GM20431 (cell line): ENCODE measurements at regions not wholly inside any gene's neighbourhood (a gene's known extent, or its start where the extent isn't known, plus 50 kb on each side); places are given as distances from the start of the nearest gene placed in this dataset.

Source experiments
- in situ Hi-C: fragments of 300-500 bp; cut with MseI, MboI; formaldehyde crosslinking; loops from one replicate; pipeline ENCODE4 v1.15.0; 2020; ENCODE audit warnings: low sequenced_read_pairs; ENCODE audit not compliant: unreplicated experiment

DNA sequence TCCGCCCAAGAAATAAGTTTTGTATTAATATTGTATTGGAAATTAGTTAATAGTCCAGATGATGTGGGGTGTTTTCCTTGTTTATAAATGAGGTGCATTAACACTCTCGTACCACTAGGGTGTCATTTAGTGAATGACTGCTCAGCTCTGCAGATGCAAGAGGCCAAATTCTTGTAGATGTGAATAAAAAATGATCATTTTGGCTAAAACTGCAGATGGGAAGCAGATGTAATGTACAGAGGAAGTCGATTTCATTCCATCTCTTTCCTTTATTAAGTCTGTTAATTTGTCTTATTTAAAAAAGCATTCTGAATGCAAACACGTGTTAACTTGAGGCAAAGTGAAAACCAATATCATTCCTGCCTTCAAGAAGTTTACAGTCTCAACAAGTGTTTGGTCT, 108.1 kb downstream of the DHX15 start:
- in situ Hi-C loops = no loop called here

DNA sequence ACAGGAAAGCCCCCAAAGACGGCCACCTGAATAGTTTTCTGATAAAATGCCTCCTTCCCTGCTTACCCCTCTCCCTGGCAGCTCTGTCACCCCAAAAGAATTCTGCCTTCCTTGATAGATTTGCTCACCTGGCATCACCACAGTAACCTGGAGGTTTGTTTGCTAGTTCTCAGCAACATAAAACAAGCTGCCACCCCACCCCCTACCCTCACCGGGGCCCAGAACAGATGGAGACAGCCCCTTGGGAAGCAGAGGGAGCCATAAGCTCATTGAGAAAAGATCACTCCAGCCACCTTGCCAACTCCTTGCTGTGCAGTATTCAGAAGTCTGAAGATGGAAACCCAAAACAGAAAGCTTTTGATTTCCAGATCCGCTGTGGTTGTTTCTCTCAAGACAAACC, 108.6 kb downstream of the DHX15 start:
- in situ Hi-C loops = no loop called here

DNA sequence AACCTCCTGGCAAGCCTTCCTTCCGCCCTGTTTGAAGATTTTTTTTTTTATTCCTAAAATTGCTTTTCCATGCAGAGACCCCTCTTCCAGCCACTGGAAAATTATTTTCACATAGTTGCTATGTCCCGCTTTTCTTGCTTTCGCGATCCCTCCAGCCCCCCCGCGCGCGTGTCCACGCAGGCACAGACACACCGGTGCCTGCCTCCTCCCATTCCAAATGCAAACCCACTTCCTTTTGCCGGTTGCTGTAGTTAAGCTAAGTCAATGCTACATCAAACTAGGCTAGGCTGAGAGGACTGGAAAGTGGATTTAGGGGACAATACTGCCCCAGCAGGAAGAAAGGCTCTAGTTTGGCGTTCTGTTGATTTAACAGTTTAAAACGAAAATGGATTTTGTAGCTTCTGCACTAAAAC, 111.0 kb downstream of the DHX15 start:
- in situ Hi-C loops = no loop called here

DNA sequence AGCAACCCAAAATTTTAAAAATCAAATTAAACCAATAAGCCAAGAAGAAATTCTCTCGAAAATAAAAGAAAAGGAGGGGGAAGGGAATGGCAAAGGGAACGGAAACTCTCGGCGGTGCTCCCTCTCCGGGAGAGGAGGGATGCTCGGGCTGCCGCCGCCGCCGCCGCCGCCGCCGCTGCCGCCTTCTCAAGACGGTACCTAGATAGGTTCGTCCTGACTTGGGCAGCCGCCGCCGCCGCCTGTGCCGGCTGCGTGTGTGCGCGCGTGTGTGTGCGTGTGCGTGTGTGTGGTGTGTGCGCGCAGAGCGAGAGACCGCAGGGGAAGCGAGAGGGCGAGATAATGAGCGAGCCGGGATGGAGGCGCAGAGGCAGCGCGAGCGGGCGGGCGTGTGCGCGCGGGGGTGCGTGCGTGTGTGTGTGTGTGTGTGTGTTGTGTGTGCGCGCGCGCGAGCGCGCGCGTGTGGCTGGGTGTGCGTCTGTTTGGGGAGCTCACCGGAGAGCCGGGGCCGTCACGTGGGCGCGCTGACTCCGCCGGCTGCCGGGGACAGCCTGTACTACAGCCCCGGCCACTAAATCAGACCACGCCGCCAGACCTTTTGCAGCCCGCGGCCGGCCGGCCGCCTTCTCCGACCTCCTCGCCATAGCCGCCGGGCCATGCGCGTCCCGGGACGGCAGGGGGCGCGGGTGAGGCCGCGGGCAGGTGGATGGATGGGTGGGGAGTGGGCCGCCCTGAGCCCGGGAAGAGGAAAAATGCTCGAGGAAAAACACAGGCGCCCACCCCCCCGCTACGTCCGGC, 111.6 kb downstream of the DHX15 start:
- in situ Hi-C loops = no loop called here

DNA sequence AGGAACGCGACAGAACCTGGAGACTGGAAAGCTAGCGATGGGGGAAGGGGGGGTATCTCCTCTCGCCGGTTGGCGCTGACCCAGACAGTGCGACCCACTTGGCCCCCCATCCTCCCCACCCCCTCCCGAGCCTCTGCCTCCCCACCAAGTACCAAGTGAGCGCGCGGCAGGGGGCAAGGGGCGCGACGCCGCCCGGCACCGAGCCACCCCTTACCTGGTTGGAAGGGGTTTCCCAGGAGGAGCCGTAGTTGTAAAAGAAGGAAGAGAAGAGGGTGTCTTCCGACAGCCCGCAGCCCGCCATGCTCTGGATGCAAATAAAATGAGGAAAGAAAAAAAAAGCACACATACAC, 112.2 kb downstream of the DHX15 start:
- in situ Hi-C loops = no loop called here

DNA sequence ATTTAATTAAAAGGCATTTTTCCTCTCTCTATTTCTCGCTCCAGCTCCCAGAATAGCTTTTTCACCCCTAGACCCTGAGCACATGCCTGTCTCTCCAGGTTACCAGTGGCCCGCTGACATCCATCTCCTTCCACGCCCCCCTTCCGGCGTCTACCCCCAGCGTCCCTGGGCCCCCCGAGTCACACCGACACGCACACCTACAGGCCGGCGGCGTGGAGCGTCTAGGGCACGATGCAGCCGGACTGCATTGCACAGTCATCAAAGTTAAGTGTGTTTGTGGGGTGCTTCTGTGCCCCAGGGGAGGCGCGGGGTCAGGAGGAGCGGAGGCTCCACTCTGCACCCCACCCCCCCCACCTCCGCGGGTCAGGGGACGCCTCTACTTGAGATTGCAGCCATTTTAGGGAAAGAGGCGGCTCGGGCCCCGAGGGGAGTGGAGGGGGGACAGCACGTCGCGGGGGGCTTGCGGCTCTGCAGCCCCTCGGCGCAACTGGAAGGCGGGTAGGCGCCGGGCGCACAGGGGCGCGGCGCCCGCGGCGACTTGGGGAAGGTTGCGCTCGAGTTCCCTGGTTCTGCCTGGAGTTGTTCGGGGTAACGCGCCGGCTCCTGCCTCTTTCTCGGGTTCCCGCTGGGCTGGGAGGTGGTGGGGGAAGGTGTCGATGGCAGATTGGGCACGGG, 112.7 kb downstream of the DHX15 start:
- in situ Hi-C loops = no loop called here

DNA sequence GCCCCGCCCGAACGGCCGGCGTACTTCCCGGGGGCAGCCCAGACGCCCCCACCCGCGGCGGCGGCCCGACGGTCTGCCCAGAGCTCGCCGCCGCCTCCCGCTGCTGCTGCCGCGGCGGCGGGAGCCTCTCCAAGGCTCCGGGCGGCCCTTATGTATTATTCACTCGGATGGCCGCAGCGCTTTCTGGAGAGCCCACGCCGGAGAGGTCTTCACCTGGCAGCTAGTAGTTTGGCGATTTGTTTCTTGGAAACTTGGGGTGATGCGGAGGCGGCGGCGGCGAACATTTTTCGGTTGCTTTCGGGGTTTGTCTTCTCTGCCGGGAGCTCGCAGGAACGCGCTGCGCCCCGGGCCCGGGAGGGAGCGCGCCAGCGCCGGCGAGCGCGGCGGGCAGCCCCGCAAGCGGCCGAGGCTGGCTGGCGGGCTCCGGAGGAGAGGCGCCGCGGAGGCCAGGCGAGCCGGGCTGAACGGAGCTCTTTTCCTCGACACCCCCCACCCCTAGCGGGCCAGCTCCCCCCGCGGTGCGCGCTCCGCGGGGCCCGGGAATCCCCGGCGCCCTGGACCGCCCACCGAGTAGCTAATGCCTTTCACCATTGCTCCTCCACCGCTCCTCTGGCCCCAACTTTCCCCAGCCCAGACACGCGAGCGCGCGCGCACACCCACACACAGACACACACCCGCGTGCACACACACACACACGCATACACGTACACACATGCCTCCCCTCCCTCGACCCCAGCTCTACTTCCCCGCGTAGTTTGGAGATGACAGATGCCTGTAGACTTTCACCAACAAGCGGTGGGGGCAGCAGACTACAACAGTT, 113.5 kb downstream of the DHX15 start:
- in situ Hi-C loops = no loop called here

DNA sequence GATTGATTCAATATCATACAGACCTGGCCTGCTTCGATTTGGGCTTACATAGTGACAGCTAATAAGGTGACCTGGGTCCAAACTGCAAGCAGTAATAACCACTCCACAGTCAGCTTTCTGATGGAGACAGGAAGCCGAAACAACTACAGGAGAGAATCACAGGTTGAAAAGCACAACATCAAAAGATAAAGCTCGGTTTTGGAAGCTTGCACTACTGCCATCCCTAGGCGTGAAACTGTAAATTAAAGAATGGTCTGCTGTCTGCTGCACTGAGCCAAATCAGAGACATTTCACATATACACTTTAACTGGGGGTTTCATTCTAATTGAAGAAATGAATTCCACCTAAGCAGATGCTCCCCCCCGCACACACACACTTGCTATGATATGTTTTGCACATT, 116.3 kb downstream of the DHX15 start:
- in situ Hi-C loops = no loop called here

DNA sequence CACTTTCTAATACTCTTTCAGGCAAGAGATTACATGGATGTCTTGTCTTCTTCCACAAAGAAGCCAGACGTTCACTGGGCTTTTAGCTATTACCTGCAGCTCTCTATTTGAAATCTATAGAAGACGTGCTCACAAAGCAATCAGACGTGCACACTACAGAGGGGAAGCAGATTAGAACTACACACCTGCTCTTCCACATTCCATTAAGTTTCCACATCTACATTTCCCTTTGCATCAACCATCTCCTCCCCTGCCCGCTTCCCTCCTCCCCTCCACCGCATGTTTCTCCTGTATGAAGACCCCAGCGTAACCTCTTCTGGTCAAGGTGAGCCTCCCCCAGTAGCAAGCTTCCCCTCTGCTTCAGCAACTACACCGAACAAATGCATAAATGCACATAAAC, 119.8 kb downstream of the DHX15 start:
- in situ Hi-C loops = no loop called here

DNA sequence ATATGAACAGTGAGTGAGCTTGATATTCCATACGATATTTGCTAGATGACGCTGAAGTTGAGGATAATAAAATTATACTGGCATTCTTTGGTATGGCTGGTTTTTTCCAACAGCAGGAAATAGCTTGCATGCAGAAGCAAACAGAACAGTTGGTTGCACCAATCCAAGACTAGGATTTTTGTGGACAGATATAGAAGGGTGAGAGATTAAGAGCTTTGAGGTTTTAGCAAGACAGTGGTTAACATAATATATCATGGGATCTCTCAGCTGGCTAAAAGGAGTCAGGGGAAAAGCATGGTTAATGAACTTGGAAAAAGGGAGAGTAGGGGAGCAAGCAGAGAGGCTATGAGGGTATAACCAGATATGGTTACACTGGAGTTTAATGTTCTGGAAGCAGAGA, 127.9 kb downstream of the DHX15 start:
- in situ Hi-C loops = no loop called here

DNA sequence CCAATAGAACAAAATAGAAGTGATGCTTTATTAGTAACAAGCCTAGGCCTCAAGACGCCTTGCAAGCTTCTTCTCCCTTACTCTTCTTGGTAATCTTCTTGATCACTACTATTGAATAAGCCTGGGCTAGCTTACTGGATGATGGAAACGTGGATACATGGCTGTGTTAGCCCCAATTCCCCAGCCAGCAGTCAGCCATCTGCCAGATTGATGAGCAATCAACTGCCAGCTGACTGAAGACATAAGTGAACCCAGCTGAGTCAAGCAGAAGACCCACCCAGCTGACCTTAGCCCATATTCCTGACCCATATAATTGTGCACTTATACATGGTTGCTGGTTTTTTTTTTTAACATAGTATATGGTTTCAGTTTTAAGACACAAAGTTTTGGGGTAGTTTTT, 130.4 kb downstream of the DHX15 start:
- in situ Hi-C loops = no loop called here

DNA sequence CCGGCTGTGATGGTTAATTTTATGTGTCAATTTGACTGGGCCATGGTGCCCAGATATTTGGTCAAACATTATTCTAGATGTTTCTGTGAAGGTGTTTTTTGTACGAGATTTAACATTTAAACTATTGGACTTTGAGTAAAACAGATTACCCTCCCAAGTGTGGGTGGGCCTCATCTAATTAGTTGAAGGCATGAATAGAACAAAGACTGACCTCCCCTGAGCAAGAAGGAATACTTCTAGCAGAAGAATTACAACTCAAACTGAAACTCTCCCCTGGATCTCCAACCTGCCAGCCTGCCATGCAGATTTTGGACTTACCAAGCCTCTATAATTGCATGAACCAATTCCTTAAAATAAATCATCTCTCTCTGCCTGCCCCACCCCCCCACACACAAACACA, 132.5 kb downstream of the DHX15 start:
- in situ Hi-C loops = no loop called here

DNA sequence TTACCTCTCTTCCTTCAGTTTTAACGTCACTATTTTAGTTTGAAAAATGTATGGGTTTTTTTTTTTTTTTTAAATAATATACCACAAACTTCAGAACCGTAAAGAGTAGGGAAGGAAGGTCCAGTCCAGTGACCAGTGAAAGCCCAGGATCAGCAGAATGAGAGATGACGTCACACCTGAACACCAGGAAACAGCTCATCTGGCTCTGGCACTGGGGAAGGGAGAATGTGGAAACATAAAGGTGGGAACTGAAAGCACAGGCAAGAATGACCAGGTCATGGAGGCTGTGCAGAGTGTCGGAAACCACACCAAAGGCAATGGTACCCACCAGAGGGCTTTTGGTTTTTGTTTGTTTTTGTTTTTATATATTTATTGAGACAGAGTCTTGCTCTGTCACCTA, 141.2 kb downstream of the DHX15 start:
- in situ Hi-C loops = no loop called here

DNA sequence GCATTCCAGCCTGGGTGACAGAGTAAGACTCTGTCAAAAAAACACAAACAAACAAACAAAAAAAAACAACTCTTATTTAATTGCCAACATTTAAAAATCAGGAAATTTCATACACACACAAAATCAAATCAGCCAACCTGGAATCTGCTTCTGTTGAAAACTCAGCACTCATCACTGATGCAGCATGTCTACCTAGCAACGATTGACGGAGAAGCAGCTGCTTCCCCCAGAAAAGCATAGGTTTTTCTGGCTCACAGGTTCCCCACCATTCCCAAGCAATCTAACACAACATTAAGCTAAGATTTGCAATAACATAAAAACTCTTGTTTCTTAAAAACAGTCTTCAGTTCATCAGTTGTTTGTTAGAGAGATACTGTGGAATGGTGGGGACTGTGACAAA, 143.6 kb downstream of the DHX15 start:
- in situ Hi-C loops = no loop called here

DNA sequence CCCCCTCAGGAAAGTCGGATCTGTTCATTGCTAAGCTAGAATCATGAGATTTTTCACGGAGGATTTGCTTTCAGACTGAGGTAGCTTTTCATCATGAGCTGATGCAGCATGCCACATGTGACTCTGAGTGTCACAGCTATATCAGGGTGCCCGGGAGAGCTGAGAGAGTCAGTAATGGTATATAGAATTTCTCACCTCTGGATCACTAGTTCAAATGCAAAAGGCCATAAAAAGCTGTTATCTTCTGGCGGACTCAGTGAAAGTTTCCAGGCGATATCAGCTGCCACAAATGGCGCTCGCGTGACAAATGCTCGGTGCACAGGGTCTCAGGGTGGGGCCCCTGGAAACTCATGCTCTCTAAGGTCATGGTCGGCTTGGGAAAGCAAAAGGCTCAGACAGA, 150.1 kb downstream of the DHX15 start:
- in situ Hi-C loops = no loop called here

DNA sequence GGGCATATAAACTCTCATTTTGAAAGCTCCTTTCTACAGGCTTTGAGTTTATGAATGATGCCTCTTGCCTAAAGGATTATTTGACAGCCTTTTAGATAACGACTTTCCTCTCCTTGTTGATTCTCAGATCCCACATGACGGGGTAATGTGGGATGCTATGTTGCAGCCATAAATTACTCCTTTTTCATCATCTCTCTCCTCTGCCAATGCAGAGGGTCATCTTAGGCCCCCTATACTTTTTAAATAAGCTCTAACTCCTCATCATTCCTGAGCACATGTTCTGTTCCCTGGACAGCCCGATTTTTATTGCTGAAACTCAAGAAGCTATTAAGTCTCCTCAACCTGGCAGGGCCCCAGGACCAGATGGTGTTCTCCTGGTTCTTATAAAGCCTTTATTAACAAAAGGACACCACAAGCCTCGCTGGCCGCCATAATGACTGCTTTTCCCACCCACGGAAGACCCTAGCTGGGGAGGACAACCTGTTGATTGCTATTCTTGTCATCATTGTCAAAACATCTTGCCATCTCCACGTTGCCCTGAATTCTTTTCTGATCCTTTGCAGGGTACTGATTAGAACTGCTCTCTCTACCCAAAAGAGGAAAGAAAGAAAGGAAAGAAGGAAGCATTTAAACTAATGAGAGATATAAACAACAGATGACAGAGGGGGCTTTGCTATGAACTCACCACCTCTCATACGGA, 150.7 kb downstream of the DHX15 start:
- in situ Hi-C loops = no loop called here

DNA sequence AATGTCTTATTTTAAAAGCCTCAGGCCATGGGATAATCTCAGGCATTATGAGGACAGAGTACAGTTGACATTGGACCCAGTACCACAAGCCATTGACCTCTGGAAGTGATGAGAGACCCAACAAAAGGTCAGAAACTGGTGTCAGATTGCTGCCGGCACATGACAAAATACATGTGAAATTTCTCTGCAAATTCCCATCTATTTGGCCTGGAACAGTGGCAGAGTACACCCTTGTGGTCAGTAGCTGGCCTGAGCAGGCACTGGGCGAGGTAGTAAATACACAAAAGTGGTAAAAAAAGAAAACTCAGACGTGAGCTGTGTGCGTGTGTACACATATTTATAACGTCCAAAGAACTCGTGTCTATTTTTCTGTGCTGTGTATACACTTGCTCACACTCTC, 155.5 kb downstream of the DHX15 start:
- in situ Hi-C loops = no loop called here

DNA sequence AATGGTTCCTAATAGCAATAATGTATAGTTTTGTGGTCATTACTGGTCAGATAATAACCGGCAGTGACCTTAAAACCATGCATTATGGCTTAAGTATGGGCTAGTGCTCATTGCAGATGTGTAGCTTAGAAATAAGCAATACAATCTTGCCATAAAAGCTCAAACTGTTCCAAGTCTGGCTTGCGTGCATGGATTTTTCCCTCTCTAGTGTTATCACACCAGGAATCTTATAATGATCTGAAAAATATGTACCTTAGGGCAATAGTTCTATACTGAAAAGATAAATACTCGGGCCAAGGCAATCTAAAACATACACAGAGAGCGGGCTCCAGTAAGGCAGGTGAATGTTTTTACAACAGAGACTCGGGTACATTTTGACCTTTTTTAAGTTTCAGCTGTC, 157.8 kb downstream of the DHX15 start:
- in situ Hi-C loops = no loop called here

DNA sequence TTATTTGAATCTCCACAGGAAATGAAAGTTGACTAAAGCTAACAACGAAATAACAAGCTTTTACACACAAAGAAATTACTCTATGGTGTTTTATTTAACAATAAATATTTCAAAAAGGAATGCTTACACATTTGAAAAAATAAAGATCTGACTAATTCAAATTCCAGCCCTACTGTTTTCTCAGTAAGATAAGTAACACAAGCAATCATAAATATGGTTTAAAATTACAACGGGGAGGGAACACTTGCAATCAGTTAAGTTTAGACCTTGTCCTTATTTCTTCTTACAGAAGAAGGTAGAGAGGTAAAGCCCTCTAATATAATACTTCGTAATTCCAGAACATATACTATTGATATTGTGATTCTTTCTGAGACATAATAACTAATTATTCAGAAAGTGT, 158.5 kb downstream of the DHX15 start:
- in situ Hi-C loops = no loop called here

DNA sequence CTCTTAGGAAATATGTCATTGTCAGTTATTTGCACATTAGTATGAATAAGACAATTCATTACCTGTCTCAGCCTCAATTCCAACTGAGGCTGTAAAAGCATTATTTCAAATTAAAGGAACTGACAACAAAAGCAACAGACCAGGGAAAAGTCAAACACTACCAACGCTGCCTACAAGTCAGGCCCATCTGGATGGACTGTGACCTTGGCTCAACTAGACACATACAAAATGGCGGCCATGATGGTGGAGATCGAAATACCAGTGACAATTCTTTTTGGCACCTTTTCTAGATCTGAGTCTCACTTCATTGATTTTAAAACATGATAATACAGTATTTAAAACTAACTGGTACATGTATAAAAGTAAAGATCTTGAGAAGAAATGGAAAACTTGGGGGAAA, 160.7 kb downstream of the DHX15 start:
- in situ Hi-C loops = loop anchor here (25.0 kb wide), 1 partner anchor 1536 kb away; no protein-coding TSS in a partner anchor
